HL-60 (cell line): ENCODE measurements at regions not wholly inside any gene's neighbourhood (a gene's known extent, or its start where the extent isn't known, plus 50 kb on each side); places are given as distances from the start of the nearest gene placed in this dataset.

Experiments used
- CTCF ChIP-seq: IDR thresholded peaks from one replicate; pipeline ENCODE4 v1.5.1; 2011; ENCODE audit warnings: low read length, control low read depth, inconsistent platforms; ENCODE audit not compliant: insufficient read depth
- GABPA ChIP-seq: IDR thresholded peaks from 2 replicates; pipeline ENCODE4 v1.6.1; 2012; ENCODE audit warnings: low read depth
- POLR2AphosphoS5 ChIP-seq: IDR thresholded peaks from 2 replicates; pipeline ENCODE4 v1.6.1; 2012; ENCODE audit warnings: low read depth
- SPI1 ChIP-seq: IDR thresholded peaks from 2 replicates; pipeline ENCODE4 v1.6.1; 2012; ENCODE audit warnings: low read depth, mild to moderate bottlenecking, borderline replicate concordance
- TF ChIP-seq, protein P1 (sequence below): IDR thresholded peaks from 2 replicates; pipeline ENCODE4 v1.6.1; 2012; ENCODE audit warnings: low read depth; ENCODE audit not compliant: insufficient replicate concordance

DNA sequence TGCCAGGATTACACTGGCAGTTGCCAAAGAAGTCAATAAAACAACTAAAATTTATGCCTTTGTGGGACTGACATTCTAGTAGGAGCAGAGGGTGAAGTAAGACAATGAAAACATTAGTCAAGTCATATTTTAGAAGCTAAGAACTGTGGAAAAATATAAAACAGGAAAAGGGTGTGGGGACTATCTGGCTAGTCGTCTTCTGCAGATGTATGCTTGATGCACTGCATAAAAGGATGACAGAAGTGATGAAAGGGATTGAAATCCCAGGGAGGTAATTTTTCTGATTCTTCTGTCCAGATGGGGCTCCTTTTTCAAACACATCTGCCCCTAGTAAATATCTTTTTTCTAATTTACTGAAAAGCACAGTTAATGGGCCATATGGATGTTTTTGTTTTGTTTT, 706.3 kb downstream of the ADGRL2 start:
- no peak for TF ChIP-seq CTCF
- TF ChIP-seq, protein P1, sequence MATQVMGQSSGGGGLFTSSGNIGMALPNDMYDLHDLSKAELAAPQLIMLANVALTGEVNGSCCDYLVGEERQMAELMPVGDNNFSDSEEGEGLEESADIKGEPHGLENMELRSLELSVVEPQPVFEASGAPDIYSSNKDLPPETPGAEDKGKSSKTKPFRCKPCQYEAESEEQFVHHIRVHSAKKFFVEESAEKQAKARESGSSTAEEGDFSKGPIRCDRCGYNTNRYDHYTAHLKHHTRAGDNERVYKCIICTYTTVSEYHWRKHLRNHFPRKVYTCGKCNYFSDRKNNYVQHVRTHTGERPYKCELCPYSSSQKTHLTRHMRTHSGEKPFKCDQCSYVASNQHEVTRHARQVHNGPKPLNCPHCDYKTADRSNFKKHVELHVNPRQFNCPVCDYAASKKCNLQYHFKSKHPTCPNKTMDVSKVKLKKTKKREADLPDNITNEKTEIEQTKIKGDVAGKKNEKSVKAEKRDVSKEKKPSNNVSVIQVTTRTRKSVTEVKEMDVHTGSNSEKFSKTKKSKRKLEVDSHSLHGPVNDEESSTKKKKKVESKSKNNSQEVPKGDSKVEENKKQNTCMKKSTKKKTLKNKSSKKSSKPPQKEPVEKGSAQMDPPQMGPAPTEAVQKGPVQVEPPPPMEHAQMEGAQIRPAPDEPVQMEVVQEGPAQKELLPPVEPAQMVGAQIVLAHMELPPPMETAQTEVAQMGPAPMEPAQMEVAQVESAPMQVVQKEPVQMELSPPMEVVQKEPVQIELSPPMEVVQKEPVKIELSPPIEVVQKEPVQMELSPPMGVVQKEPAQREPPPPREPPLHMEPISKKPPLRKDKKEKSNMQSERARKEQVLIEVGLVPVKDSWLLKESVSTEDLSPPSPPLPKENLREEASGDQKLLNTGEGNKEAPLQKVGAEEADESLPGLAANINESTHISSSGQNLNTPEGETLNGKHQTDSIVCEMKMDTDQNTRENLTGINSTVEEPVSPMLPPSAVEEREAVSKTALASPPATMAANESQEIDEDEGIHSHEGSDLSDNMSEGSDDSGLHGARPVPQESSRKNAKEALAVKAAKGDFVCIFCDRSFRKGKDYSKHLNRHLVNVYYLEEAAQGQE, result no peak
- TF ChIP-seq POLR2AphosphoS5, result no peak
- TF ChIP-seq GABPA, result no peak
- TF ChIP-seq SPI1, result no peak
